ENCODE measurements at regions not wholly inside any gene's neighbourhood (a gene's known extent, or its start where the extent isn't known, plus 50 kb on each side); places are given as distances from the start of the nearest gene placed in this dataset.

GRCh38 chr14:51573607-51574006 is 78.1 kb upstream of the FRMD6 start:
- TF ChIP-seq EZH2 (IDR thresholded peaks at IDR 0.05; ENCODE audit: borderline replicate concordance, low read depth, low read length, severe bottlenecking) (no peak), CTCF (IDR thresholded peaks at IDR 0.05; ENCODE audit: borderline replicate concordance, extremely low read depth, low read length, poor library complexity, severe bottlenecking) (no peak)
